Suprapubic skin (tissue), 4 donors: ENCODE measurements at regions not wholly inside any gene's neighbourhood (a gene's known extent, or its start where the extent isn't known, plus 50 kb on each side); places are given as distances from the start of the nearest gene placed in this dataset.

Experiments used
- DNase-seq, 2 donors: peaks; one replicate each; pipeline ENCODE4 v3.0.0-alpha.2; 2019; ENCODE audit warnings: low spot score in 2 of 2
- H3K27ac ChIP-seq: fragments of 200-600 bp; sonication (generic); one replicate; pipeline ENCODE4 v1.5.1; 2019
- H3K27me3 ChIP-seq: fragments of 200-600 bp; sonication (generic); one replicate; pipeline ENCODE4 v1.5.1; 2019
- H3K36me3 ChIP-seq: fragments of 200-600 bp; sonication (generic); one replicate; pipeline ENCODE4 v1.5.1; 2019
- H3K4me1 ChIP-seq: fragments of 200-600 bp; sonication (generic); one replicate; pipeline ENCODE4 v1.5.1; 2019
- H3K4me3 ChIP-seq: fragments of 200-600 bp; sonication (generic); one replicate; pipeline ENCODE4 v1.5.1; 2019; ENCODE audit warnings: mild to moderate bottlenecking
- H3K9me3 ChIP-seq: fragments of 200-600 bp; sonication (generic); one replicate; pipeline ENCODE4 v1.5.1; 2019
- CTCF ChIP-seq, 2 donors: fragments of 200-600 bp in 1 of 2; fragments of 450-650 bp in 1 of 2; sonication (generic) in 1 of 2; IDR thresholded peaks; one replicate each; pipeline ENCODE4 v1.5.1; 2016 to 2019; ENCODE audit warnings: antibody characterized with exemption in 2 of 2, mild to moderate bottlenecking in 1 of 2, moderate library complexity in 1 of 2
- EP300 ChIP-seq: sonication (generic); formaldehyde crosslinking; IDR thresholded peaks from one replicate; pipeline ENCODE4 v1.6.1; 2017; ENCODE audit warnings: antibody characterized with exemption
- POLR2A ChIP-seq, 2 donors: fragments of 450-650 bp; IDR thresholded peaks; one replicate each; pipeline ENCODE4 v1.6.1; 2017; ENCODE audit warnings: antibody characterized with exemption in 2 of 2, mild to moderate bottlenecking in 2 of 2, moderate library complexity in 2 of 2
- POLR2AphosphoS5 ChIP-seq, 3 donors: sonication (generic); formaldehyde crosslinking; IDR thresholded peaks; one replicate each; pipeline ENCODE4 v1.6.1; 2017; ENCODE audit warnings: antibody characterized with exemption in 3 of 3
- WGBS: methylation state at CpG from one replicate; pipeline ENCODE4 v1.1.5; 2018; 5-methylcytosine and 5-hydroxymethylcytosine counted together

GRCh38 chr12:126782083-126782482 is 1484.9 kb upstream of the TMEM132C start:
- Histone ChIP-seq H3K4me1 (no peaks in the 10 kb centered on the region), H3K4me3 (no peak overlapping the region), H3K27me3 (no peaks in the 10 kb centered on the region), H3K9me3 (no peaks in the 10 kb centered on the region), H3K36me3 (no peaks in the 10 kb centered on the region), H3K27ac (no peak overlapping the region)
- TF ChIP-seq CTCF (IDR thresholded peaks at IDR 0.05) = no peak
- no peak for TF ChIP-seq POLR2AphosphoS5 (IDR thresholded peaks at IDR 0.05)
- no peak for TF ChIP-seq EP300
- TF ChIP-seq POLR2A (IDR thresholded peaks at IDR 0.05) = no peak
- WGBS = 60% methylated on average over 2 of the region's 2 CpGs
- no peak for DNase-seq

DNA sequence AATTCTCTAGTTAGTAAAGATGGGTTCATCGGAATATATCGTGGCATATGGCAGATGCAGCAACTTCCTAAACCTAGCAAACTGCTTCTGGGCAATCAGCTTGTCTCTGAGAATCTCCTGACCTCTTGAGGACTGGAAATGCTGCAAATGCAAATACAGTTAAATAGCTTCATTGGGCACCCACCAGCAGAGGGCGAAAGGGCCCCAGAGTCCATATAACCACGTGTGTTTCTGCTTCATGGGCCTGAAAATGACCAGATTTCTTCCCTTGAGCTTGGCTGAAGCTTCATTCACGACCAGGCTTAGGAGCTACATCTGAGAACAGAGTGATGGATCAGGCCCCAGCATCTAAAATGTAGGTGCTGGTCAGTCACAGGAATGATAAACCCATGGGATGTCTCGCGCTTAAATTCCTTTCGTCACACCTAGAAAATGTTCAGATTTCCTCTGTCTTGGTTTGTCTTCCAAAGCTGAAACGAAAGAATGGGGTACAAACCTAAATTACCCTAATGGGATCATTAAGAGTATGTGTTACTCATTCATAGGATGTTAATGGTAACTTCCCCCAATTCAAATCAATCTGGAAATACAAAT is 1482.5 kb upstream of the TMEM132C start:
- H3K4me3 ChIP-seq = no peak overlapping the region
- H3K9me3 ChIP-seq = no peaks in the 10 kb centered on the region
- DNase-seq = no peak
- no peaks in the 10 kb centered on the region for H3K4me1 ChIP-seq
- WGBS = 60% methylated on average over 9 of the region's 9 CpGs
- no peak for TF ChIP-seq POLR2AphosphoS5 (IDR thresholded peaks at IDR 0.05)
- no peak for TF ChIP-seq POLR2A (IDR thresholded peaks at IDR 0.05)
- TF ChIP-seq CTCF (IDR thresholded peaks at IDR 0.05) = no peak
- no peaks in the 10 kb centered on the region for H3K27me3 ChIP-seq
- H3K27ac ChIP-seq = no peak overlapping the region
- H3K36me3 ChIP-seq = no peaks in the 10 kb centered on the region

- Histone ChIP-seq H3K36me3 (no peaks in the 10 kb centered on the region), H3K27me3 (no peaks in the 10 kb centered on the region), H3K9me3 (no peaks in the 10 kb centered on the region), H3K27ac (no peak overlapping the region), H3K4me3 (no peak overlapping the region), H3K4me1 (no peaks in the 10 kb centered on the region)
- WGBS = 87% methylated on average over 4 of the region's 4 CpGs
- DNase-seq = no peak
- TF ChIP-seq POLR2AphosphoS5 (IDR thresholded peaks at IDR 0.05) = no peak
- no peak for TF ChIP-seq POLR2A (IDR thresholded peaks at IDR 0.05)
- TF ChIP-seq CTCF (IDR thresholded peaks at IDR 0.05) = no peak
- TF ChIP-seq EP300 = no peak
Measured at GRCh38 chr12:126789963-126790362, 1477.0 kb upstream of the TMEM132C start.

- TF ChIP-seq CTCF (IDR thresholded peaks at IDR 0.05) (no peak), POLR2AphosphoS5 (IDR thresholded peaks at IDR 0.05) (no peak), POLR2A (IDR thresholded peaks at IDR 0.05) (no peak), EP300 (no peak)
- Histone ChIP-seq H3K4me3 (no peak overlapping the region), H3K27ac (no peak overlapping the region), H3K27me3 (no peaks in the 10 kb centered on the region), H3K4me1 (no peaks in the 10 kb centered on the region), H3K9me3 (no peaks in the 10 kb centered on the region), H3K36me3 (no peaks in the 10 kb centered on the region)
- 65% methylated on average over 8 of the region's 8 CpGs for WGBS
- no peak for DNase-seq
Measured at GRCh38 chr12:126791122-126791521, 1475.8 kb upstream of the TMEM132C start.

DNA sequence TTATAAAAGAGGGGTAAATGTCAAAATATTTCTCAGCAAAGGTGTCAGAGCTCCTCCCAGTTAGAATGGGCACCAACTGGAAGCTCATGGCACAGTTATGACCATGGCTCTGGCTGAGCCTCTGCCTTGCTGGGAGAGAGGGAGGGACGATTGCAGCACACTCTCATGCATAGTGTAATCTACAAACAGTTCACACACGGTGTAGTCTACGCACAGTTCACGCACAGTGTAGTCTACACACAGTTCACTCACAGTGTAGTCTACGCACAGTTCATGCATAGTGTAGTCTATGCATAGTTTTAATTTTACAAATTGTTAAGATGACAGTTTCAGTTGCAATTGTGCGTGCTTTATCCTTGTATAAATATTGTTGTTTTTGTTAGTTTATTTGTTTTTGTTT is 1474.6 kb upstream of the TMEM132C start:
- 87% methylated on average over 6 of the region's 6 CpGs for WGBS
- DNase-seq = no peak
- no peaks in the 10 kb centered on the region for H3K4me1 ChIP-seq
- H3K27ac ChIP-seq = no peak overlapping the region
- H3K4me3 ChIP-seq = no peak overlapping the region
- H3K9me3 ChIP-seq = no peaks in the 10 kb centered on the region
- no peaks in the 10 kb centered on the region for H3K27me3 ChIP-seq
- TF ChIP-seq POLR2A (IDR thresholded peaks at IDR 0.05) (no peak), EP300 (no peak), POLR2AphosphoS5 (IDR thresholded peaks at IDR 0.05) (no peak), CTCF (IDR thresholded peaks at IDR 0.05) (no peak)
- no peaks in the 10 kb centered on the region for H3K36me3 ChIP-seq
